Keratinocyte (primary cell): ENCODE measurements at regions not wholly inside any gene's neighbourhood (a gene's known extent, or its start where the extent isn't known, plus 50 kb on each side); places are given as distances from the start of the nearest gene placed in this dataset.

Experiments used
- DNase-seq: peaks from one replicate; pipeline ENCODE4 v3.0.0-alpha.2; 2011; ENCODE audit warnings: low read depth, missing footprints, low spot score
- FAIRE-seq: peaks from 2 replicates; lab custom pipeline; 2011; peaks lifted over from hg19 to GRCh38; lab: Jason Lieb, UNC
- H2AFZ ChIP-seq: 2 replicates; pipeline ENCODE4 v1.6.0; 2012; ENCODE audit warnings: low read length, control low read depth, inconsistent platforms; ENCODE audit not compliant: control insufficient read depth
- H3K27ac ChIP-seq: 2 replicates; pipeline ENCODE4 v1.5.1; 2011; ENCODE audit warnings: low read length; ENCODE audit not compliant: control insufficient read depth, insufficient read depth
- H3K27me3 ChIP-seq: 3 replicates; pipeline ENCODE4 v1.6.0; 2011; ENCODE audit warnings: low read length; ENCODE audit not compliant: control insufficient read depth, insufficient read depth; ENCODE audit errors: extremely low read depth
- H3K36me3 ChIP-seq, 2 experiments: 2 replicates in 1 of 2; 3 replicates in 1 of 2; pipeline ENCODE4 v1.5.1; 2011; ENCODE audit warnings: low read length in 2 of 2, mild to moderate bottlenecking in 1 of 2; ENCODE audit not compliant: control insufficient read depth in 2 of 2, insufficient read depth in 2 of 2; ENCODE audit errors: extremely low read depth in 1 of 2
- H3K4me1 ChIP-seq: 3 replicates; pipeline ENCODE4 v1.5.1; 2011; ENCODE audit warnings: low read length; ENCODE audit not compliant: control insufficient read depth, insufficient read depth; ENCODE audit errors: extremely low read depth
- H3K4me2 ChIP-seq: 3 replicates; pipeline ENCODE4 v1.6.0; 2011; ENCODE audit warnings: low read depth, low read length; ENCODE audit not compliant: control insufficient read depth, insufficient read depth; ENCODE audit errors: extremely low read depth
- H3K4me3 ChIP-seq, 3 experiments: fragments of 200-600 bp in 1 of 3; sonication (generic) in 1 of 3; 2 replicates in 2 of 3; 3 replicates in 1 of 3; pipeline ENCODE4 v1.5.1; 2011 to 2016; ENCODE audit warnings: low read length in 3 of 3, mild to moderate bottlenecking in 3 of 3, control low read depth in 2 of 3, inconsistent platforms in 1 of 3, low read depth in 1 of 3, mixed read lengths in 1 of 3, mixed run types in 1 of 3, moderate library complexity in 1 of 3; ENCODE audit not compliant: control insufficient read depth in 2 of 3, insufficient read depth in 2 of 3; ENCODE audit errors: extremely low read depth in 1 of 3
- H3K79me2 ChIP-seq: 2 replicates; pipeline ENCODE4 v1.6.0; 2012; ENCODE audit warnings: low read length; ENCODE audit not compliant: control insufficient read depth, insufficient read depth
- H3K9ac ChIP-seq: 3 replicates; pipeline ENCODE4 v1.6.0; 2011; ENCODE audit warnings: low read length; ENCODE audit not compliant: control insufficient read depth, insufficient read depth; ENCODE audit errors: extremely low read depth
- H3K9me1 ChIP-seq: 3 replicates; pipeline ENCODE4 v1.6.0; 2011; ENCODE audit warnings: low read length; ENCODE audit not compliant: control insufficient read depth, insufficient read depth; ENCODE audit errors: extremely low read depth
- H3K9me3 ChIP-seq: 2 replicates; pipeline ENCODE4 v1.5.1; 2012; ENCODE audit warnings: low read depth, low read length; ENCODE audit not compliant: control insufficient read depth
- H4K20me1 ChIP-seq: 3 replicates; pipeline ENCODE4 v1.6.0; 2011; ENCODE audit warnings: low read length; ENCODE audit not compliant: control insufficient read depth, insufficient read depth; ENCODE audit errors: extremely low read depth
- EZH2 ChIP-seq: IDR thresholded peaks from one replicate; pipeline ENCODE4 v1.6.1; 2012; ENCODE audit warnings: inconsistent platforms, mild to moderate bottlenecking, low read length, moderate library complexity
- dilution Hi-C: fragments of 300-500 bp; cut with MboI; formaldehyde crosslinking; loops from one replicate; pipeline ENCODE4 v1.7.0; 2020; ENCODE audit warnings: low sequenced_read_pairs; ENCODE audit not compliant: extremely low pct_ligation_motif_present
- TF ChIP-seq, protein P1 (sequence below), 3 experiments: IDR thresholded peaks in 1 of 3; conservative IDR thresholded peaks in 1 of 3; optimal IDR thresholded peaks in 1 of 3; 2 replicates in 2 of 3; 3 replicates in 1 of 3; pipeline versions ENCODE3 to v1.5.1; 2011; ENCODE audit warnings: low read length in 3 of 3, mild to moderate bottlenecking in 3 of 3, moderate library complexity in 2 of 3, control low read depth in 1 of 3, inconsistent platforms in 1 of 3; ENCODE audit not compliant: insufficient read depth in 2 of 3; ENCODE audit errors: extremely low read depth in 1 of 3

DNA sequence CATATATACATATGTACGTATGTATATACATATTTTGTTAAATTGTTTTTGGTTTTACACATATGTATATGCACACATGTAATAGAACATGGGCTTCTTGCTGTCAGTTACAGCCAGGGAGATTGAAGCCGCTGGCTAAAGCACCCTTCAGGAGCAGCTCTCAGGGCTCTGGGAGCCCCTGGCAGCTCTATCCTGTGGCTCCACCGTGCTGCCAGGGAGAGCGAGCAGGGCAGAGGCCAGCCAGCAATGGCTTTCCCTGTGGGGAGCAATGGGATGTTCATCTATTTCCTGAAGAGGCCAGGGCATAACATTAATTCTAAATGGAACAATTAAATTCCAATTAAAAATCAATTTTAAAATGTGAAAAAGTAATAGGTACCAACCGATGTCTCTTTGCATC lies 102.9 kb downstream of the PSMG1 start:
- Histone ChIP-seq H3K4me2 (no peak overlapping the region), H2AFZ (no peak overlapping the region), H3K27me3 (no peaks in the 10 kb centered on the region), H3K79me2 (no peaks in the 10 kb centered on the region), H3K4me1 (peaks cover 22% of the 10 kb centered on the region), H3K9ac (no peak overlapping the region), H3K4me3 (no peak overlapping the region), H3K9me3 (no peaks in the 10 kb centered on the region), H3K36me3 (no peaks in the 10 kb centered on the region), H4K20me1 (no peaks in the 10 kb centered on the region), H3K27ac (no peak overlapping the region), H3K9me1 (no peaks in the 10 kb centered on the region)
- TF ChIP-seq, protein P1, sequence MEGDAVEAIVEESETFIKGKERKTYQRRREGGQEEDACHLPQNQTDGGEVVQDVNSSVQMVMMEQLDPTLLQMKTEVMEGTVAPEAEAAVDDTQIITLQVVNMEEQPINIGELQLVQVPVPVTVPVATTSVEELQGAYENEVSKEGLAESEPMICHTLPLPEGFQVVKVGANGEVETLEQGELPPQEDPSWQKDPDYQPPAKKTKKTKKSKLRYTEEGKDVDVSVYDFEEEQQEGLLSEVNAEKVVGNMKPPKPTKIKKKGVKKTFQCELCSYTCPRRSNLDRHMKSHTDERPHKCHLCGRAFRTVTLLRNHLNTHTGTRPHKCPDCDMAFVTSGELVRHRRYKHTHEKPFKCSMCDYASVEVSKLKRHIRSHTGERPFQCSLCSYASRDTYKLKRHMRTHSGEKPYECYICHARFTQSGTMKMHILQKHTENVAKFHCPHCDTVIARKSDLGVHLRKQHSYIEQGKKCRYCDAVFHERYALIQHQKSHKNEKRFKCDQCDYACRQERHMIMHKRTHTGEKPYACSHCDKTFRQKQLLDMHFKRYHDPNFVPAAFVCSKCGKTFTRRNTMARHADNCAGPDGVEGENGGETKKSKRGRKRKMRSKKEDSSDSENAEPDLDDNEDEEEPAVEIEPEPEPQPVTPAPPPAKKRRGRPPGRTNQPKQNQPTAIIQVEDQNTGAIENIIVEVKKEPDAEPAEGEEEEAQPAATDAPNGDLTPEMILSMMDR (optimal IDR thresholded peaks at IDR 0.05 in 1 of 3, IDR thresholded peaks at IDR 0.05 in 1 of 3, conservative IDR thresholded peaks at IDR 0.05 in 1 of 3; ENCODE audit: extremely low read depth in 1 of 3, insufficient read depth in 2 of 3, low read length in 3 of 3), result no peak
- no peak for TF ChIP-seq EZH2
- no peak for DNase-seq
- FAIRE-seq, result no peak
- dilution Hi-C loops, result no loop called here

DNA sequence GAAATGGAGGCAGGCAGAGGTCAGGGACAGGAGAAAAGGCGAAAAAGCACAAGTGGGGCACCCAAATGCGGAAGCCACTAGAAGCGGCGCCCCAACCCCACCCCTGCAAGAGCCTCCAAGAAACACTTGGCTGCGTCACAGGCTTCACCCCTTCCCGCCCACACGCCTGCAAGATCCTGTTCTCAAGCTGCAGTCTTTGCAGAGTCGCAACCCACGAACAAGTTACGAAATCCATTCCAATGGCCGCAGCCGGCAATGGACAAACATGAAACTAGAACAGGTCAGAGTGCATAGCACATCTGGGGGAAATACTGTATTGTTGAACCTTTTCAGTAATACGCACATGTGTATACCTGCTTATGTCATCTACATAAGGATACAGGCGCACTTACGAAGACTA lies 103.6 kb downstream of the PSMG1 start:
- FAIRE-seq, result no peak

More for the DNA sequence above, 103.6 kb downstream of the PSMG1 start:
- Histone ChIP-seq H3K9ac (no peak overlapping the region), H2AFZ (no peak overlapping the region), H3K79me2 (no peaks in the 10 kb centered on the region), H3K27ac (no peak overlapping the region), H3K4me2 (peak overlapping the region; percentile 22), H3K9me3 (no peaks in the 10 kb centered on the region), H3K27me3 (no peaks in the 10 kb centered on the region), H3K4me1 (peaks cover 22% of the 10 kb centered on the region), H3K9me1 (no peaks in the 10 kb centered on the region), H3K36me3 (no peaks in the 10 kb centered on the region), H4K20me1 (no peaks in the 10 kb centered on the region), H3K4me3 (no peak overlapping the region)
- no peak for DNase-seq
- dilution Hi-C loops, result no loop called here
- no peak for TF ChIP-seq EZH2
- TF ChIP-seq, protein P1 (optimal IDR thresholded peaks at IDR 0.05 in 1 of 3, IDR thresholded peaks at IDR 0.05 in 1 of 3, conservative IDR thresholded peaks at IDR 0.05 in 1 of 3; ENCODE audit: extremely low read depth in 1 of 3, insufficient read depth in 2 of 3, low read length in 3 of 3), result no peak
